GM21786 (cell line): ENCODE measurements at regions not wholly inside any gene's neighbourhood (a gene's known extent, or its start where the extent isn't known, plus 50 kb on each side); places are given as distances from the start of the nearest gene placed in this dataset.
"Not testable (repeated sequence)": the region's sequence is repeated elsewhere in the genome, so short reads cannot be mapped to it uniquely, and the experiment has no call there.

Source experiments
- ATAC-seq: cut with Tn5 transposase; IDR thresholded peaks from one replicate; pipeline ENCODE4 v1.9.1; 2021; ENCODE audit not compliant: unreplicated experiment

GRCh38 chr4:103422467-103423219, 224.5 kb upstream of the CENPE start:
- ATAC-seq = no peak

GRCh38 chr4:103415801-103416200, 217.7 kb upstream of the CENPE start:
- no peak for ATAC-seq

GRCh38 chr4:103412646-103413045, 214.5 kb upstream of the CENPE start:
- ATAC-seq = not testable (repeated sequence)

- ATAC-seq = no peak
Observed at GRCh38 chr4:103410386-103410785, 212.2 kb upstream of the CENPE start.

- peak; percentile 71 for ATAC-seq
Observed at GRCh38 chr4:103405415-103405814, 207.3 kb upstream of the CENPE start.

- no peak for ATAC-seq
Observed at GRCh38 chr4:103403619-103404018, 205.5 kb upstream of the CENPE start.

GRCh38 chr4:103402198-103402597, 204.1 kb upstream of the CENPE start:
- no peak for ATAC-seq

GRCh38 chr4:103400405-103400804, 202.3 kb upstream of the CENPE start:
- peak; percentile 81 for ATAC-seq

- ATAC-seq = no peak
Observed at GRCh38 chr4:103397541-103397940, 199.4 kb upstream of the CENPE start.

GRCh38 chr4:103387508-103388011, 189.4 kb upstream of the CENPE start:
- ATAC-seq = not testable (repeated sequence)

GRCh38 chr4:103385565-103385964, 187.4 kb upstream of the CENPE start:
- not testable (repeated sequence) for ATAC-seq

- no peak for ATAC-seq
Observed at GRCh38 chr4:103375278-103375677, 177.1 kb upstream of the CENPE start.

GRCh38 chr4:103374758-103375157, 176.6 kb upstream of the CENPE start:
- no peak for ATAC-seq

- no peak for ATAC-seq
Observed at GRCh38 chr4:103374306-103374705, 176.2 kb upstream of the CENPE start.

GRCh38 chr4:103372002-103372558, 173.9 kb upstream of the CENPE start:
- no peak for ATAC-seq

- no peak for ATAC-seq
Observed at GRCh38 chr4:103370336-103370735, 172.2 kb upstream of the CENPE start.

GRCh38 chr4:103365285-103365684, 167.1 kb upstream of the CENPE start:
- no peak for ATAC-seq

- ATAC-seq = no peak
Observed at GRCh38 chr4:103364083-103364482, 165.9 kb upstream of the CENPE start.

GRCh38 chr4:103361926-103362325, 163.8 kb upstream of the CENPE start:
- ATAC-seq = no peak

GRCh38 chr4:103359900-103360299, 161.8 kb upstream of the CENPE start:
- no peak for ATAC-seq

GRCh38 chr4:103354006-103354405, 155.9 kb upstream of the CENPE start:
- no peak for ATAC-seq

- no peak for ATAC-seq
Observed at GRCh38 chr4:103329642-103330041, 131.5 kb upstream of the CENPE start.

GRCh38 chr4:103324811-103325210, 126.7 kb upstream of the CENPE start:
- ATAC-seq = no peak
